HepG2 (cell line): ENCODE measurements at regions not wholly inside any gene's neighbourhood (a gene's known extent, or its start where the extent isn't known, plus 50 kb on each side); places are given as distances from the start of the nearest gene placed in this dataset.

ENCODE experiments used
- CTCF ChIP-seq: sonication (generic); formaldehyde crosslinking; IDR thresholded peaks from 2 replicates; pipeline ENCODE4 v1.5.0; 2020; ENCODE audit warnings: mild to moderate bottlenecking, missing genetic modification reagents, moderate library complexity
- NCOA2 ChIP-seq: sonication (generic); formaldehyde crosslinking; IDR thresholded peaks from 2 replicates; pipeline ENCODE4 v1.8.0; 2022; ENCODE audit warnings: inconsistent platforms
- REST ChIP-seq, 2 experiments: IDR thresholded peaks; 2 replicates each; pipeline ENCODE4 v1.6.1; 2011 to 2012; ENCODE audit warnings: low read length in 2 of 2, borderline replicate concordance in 1 of 2, low read depth in 1 of 2, mild to moderate bottlenecking in 1 of 2, moderate library complexity in 1 of 2
- SIN3A ChIP-seq: IDR thresholded peaks from 2 replicates; pipeline ENCODE4 v1.6.1; 2011; ENCODE audit warnings: low read depth, mild to moderate bottlenecking, control low read depth, low read length, borderline replicate concordance
- ZMYM4 ChIP-seq: sonication (generic); formaldehyde crosslinking; IDR thresholded peaks from 2 replicates; pipeline ENCODE4 v1.8.1; 2023; ENCODE audit warnings: mild to moderate bottlenecking, missing genetic modification reagents
- ZNF329 ChIP-seq: sonication (generic); formaldehyde crosslinking; IDR thresholded peaks from 2 replicates; pipeline ENCODE4 v1.9.0; 2021; ENCODE audit warnings: low read depth, mild to moderate bottlenecking, missing genetic modification reagents

- TF ChIP-seq CTCF (no peak), ZMYM4 (no peak), NCOA2 (CRISPR knock-in tag) (no peak), REST (IDR thresholded peaks at IDR 0.05; ENCODE audit: borderline replicate concordance in 1 of 2, low read depth in 1 of 2, low read length in 2 of 2) (no peak), SIN3A (no peak), ZNF329 (CRISPR knock-in tag) (no peak)
Measured at GRCh38 chr7:12788591-12788990, 101.2 kb downstream of the ARL4A start.
